Gastrocnemius medialis (tissue), 4 donors: ENCODE measurements at regions not wholly inside any gene's neighbourhood (a gene's known extent, or its start where the extent isn't known, plus 50 kb on each side); places are given as distances from the start of the nearest gene placed in this dataset.

Experiments used
- CTCF ChIP-seq, 5 experiments: fragments of 450-650 bp in 3 of 5; fragments of 200-600 bp in 2 of 5; sonication (generic) in 2 of 5; IDR thresholded peaks in 4 of 5; conservative IDR thresholded peaks in 1 of 5; 1 replicate in 4 of 5; 2 replicates in 1 of 5; pipeline ENCODE4 v1.5.1; 2016 to 2019; ENCODE audit warnings: antibody characterized with exemption in 5 of 5, mild to moderate bottlenecking in 3 of 5, moderate library complexity in 3 of 5
- POLR2A ChIP-seq, 2 donors: fragments of 450-650 bp; IDR thresholded peaks; one replicate each; pipeline ENCODE4 v1.6.1; 2017; ENCODE audit warnings: antibody characterized with exemption in 2 of 2, mild to moderate bottlenecking in 2 of 2, moderate library complexity in 2 of 2

DNA sequence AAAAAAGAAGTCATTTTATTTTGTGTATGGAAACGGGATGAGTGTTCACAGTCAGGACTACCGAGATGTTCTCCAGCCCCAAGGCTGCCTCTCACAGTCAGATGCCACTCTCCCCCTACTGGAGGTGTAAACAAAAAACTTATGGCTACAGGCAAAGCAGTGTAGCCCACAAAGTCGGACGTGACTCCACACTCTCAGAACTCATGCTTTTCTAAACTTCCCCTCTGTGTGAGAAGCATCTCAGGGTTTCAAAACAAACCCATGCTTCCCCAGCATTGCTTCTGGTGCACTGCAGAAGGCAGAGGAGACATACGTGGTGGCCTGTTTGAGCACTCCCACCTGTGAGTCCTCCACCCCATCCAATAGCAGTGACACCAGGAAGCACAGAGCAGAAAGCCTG, 580.3 kb downstream of the BNC2 start:
- no peak for TF ChIP-seq CTCF (IDR thresholded peaks at IDR 0.05 in 4 of 5, conservative IDR thresholded peaks at IDR 0.05 in 1 of 5)
- TF ChIP-seq POLR2A (IDR thresholded peaks at IDR 0.05) = no peak
